IMR-90 (cell line): ENCODE measurements at regions not wholly inside any gene's neighbourhood (a gene's known extent, or its start where the extent isn't known, plus 50 kb on each side); places are given as distances from the start of the nearest gene placed in this dataset.

Experiments
- ATAC-seq: fragments of 200-7000 bp; cut with Tn5 transposase; 2 replicates; pipeline ENCODE4 v1.9.1; 2020; ENCODE audit warnings: low read depth, mild to moderate bottlenecking, moderate library complexity
- BruUV-seq: library from RNA; stranded (reverse); fragments of 400-500 nt; replicated peaks from 2 replicates; lab custom pipeline; 2021; lab: Mats Ljungman, UMichigan
- CTCF ChIA-PET: fragments of 300-600 bp; formaldehyde crosslinking; extraction: SDS; loops from one replicate; lab custom pipeline; 2021; ENCODE audit warnings: antibody characterized with exemption; lab: Yijun Ruan, JAX
- POLR2A ChIA-PET: fragments of 300-600 bp; sonication (Branson Sonifier 250); formaldehyde crosslinking; loops from one replicate; lab custom pipeline; 2022; ENCODE audit warnings: antibody characterized with exemption; ENCODE audit not compliant: unreplicated experiment; lab: Charles Lee
- DNase-seq: peaks from one replicate; pipeline ENCODE4 v3.0.0; 2013
- H2AFZ ChIP-seq: replicated peaks from 2 replicates; pipeline ENCODE3; 2013; ENCODE audit warnings: low read length, mild to moderate bottlenecking; ENCODE audit not compliant: poor library complexity
- H2AK5ac ChIP-seq: 2 replicates; pipeline ENCODE4 v1.6.1; 2013; ENCODE audit warnings: low read depth, low read length, inconsistent platforms
- H2AK9ac ChIP-seq: replicated peaks from 2 replicates; pipeline ENCODE3; 2013; ENCODE audit warnings: mild to moderate bottlenecking, low read depth, low read length, moderate library complexity; ENCODE audit not compliant: poor library complexity
- H2BK120ac ChIP-seq: 2 replicates; pipeline ENCODE4 v1.6.1; 2013; ENCODE audit warnings: low read depth, low read length, inconsistent platforms
- H2BK15ac ChIP-seq: 3 replicates; pipeline ENCODE4 v1.6.1; 2013; ENCODE audit warnings: low read depth, low read length, inconsistent platforms
- H2BK20ac ChIP-seq: 2 replicates; pipeline ENCODE4 v1.6.1; 2013; ENCODE audit warnings: low read depth, mild to moderate bottlenecking, inconsistent platforms, low read length, moderate library complexity
- H2BK5ac ChIP-seq: 2 replicates; pipeline ENCODE4 v1.6.1; 2013; ENCODE audit warnings: mild to moderate bottlenecking, low read depth, low read length, inconsistent platforms; ENCODE audit not compliant: poor library complexity, severe bottlenecking
- H3K14ac ChIP-seq: replicated peaks from 2 replicates; pipeline ENCODE4 v1.6.1; 2013; ENCODE audit warnings: low read depth, low read length, inconsistent platforms
- H3K18ac ChIP-seq: 2 replicates; pipeline ENCODE4 v1.6.1; 2013; ENCODE audit warnings: low read depth, low read length, control low read depth
- H3K23ac ChIP-seq: 2 replicates; pipeline ENCODE4 v1.6.1; 2013; ENCODE audit warnings: low read depth, low read length, inconsistent platforms
- H3K27ac ChIP-seq: 2 replicates; pipeline ENCODE4 v1.5.1; 2013; ENCODE audit warnings: mild to moderate bottlenecking, control low read depth, low read length; ENCODE audit not compliant: insufficient read depth
- H3K27me3 ChIP-seq: 2 replicates; pipeline ENCODE4 v1.6.1; 2013; ENCODE audit warnings: low read length; ENCODE audit not compliant: control insufficient read depth, insufficient read depth
- H3K36me3 ChIP-seq: 2 replicates; pipeline ENCODE4 v1.6.1; 2013; ENCODE audit warnings: low read length, mixed read lengths; ENCODE audit not compliant: control insufficient read depth, insufficient read depth
- H3K4ac ChIP-seq: 2 replicates; pipeline ENCODE4 v1.6.1; 2013; ENCODE audit warnings: low read depth, low read length, inconsistent platforms
- H3K4me1 ChIP-seq: 2 replicates; pipeline ENCODE4 v1.6.1; 2013; ENCODE audit warnings: low read length, mixed read lengths; ENCODE audit not compliant: control insufficient read depth, insufficient read depth
- H3K4me2 ChIP-seq: 2 replicates; pipeline ENCODE4 v1.6.1; 2013; ENCODE audit warnings: low read depth, mild to moderate bottlenecking, control low read depth, low read length, moderate library complexity
- H3K4me3 ChIP-seq: 2 replicates; pipeline ENCODE4 v1.5.1; 2013; ENCODE audit warnings: low read depth, mild to moderate bottlenecking, control low read depth, low read length, moderate library complexity; ENCODE audit not compliant: insufficient read depth
- H3K56ac ChIP-seq: 2 replicates; pipeline ENCODE4 v1.6.1; 2013; ENCODE audit warnings: low read length, inconsistent platforms; ENCODE audit not compliant: insufficient read depth; ENCODE audit errors: extremely low read depth
- H3K79me1 ChIP-seq, 2 experiments: 2 replicates each; pipeline ENCODE4 v1.6.1; 2013; ENCODE audit warnings: low read length in 2 of 2, inconsistent platforms in 1 of 2, low read depth in 1 of 2
- H3K9ac ChIP-seq: 2 replicates; pipeline ENCODE4 v1.6.1; 2013; ENCODE audit warnings: low read depth, low read length, control low read depth
- H3K9me1 ChIP-seq: 2 replicates; pipeline ENCODE4 v1.6.1; 2013; ENCODE audit warnings: low read length, inconsistent platforms; ENCODE audit not compliant: insufficient read depth
- H3K9me3 ChIP-seq: 2 replicates; pipeline ENCODE4 v1.6.1; 2013; ENCODE audit warnings: low read length; ENCODE audit not compliant: control insufficient read depth, insufficient read depth
- H4K20me1 ChIP-seq: 2 replicates; pipeline ENCODE4 v1.6.1; 2013; ENCODE audit warnings: low read length, inconsistent platforms; ENCODE audit not compliant: insufficient read depth
- H4K5ac ChIP-seq: 2 replicates; pipeline ENCODE4 v1.6.1; 2013; ENCODE audit warnings: mild to moderate bottlenecking, low read depth, low read length, control low read depth
- H4K8ac ChIP-seq, 2 experiments: 2 replicates each; pipeline ENCODE4 v1.6.1; 2013; ENCODE audit warnings: low read depth in 2 of 2, low read length in 2 of 2, control low read depth in 1 of 2, inconsistent platforms in 1 of 2
- H4K91ac ChIP-seq: 2 replicates; pipeline ENCODE4 v1.6.1; 2013; ENCODE audit warnings: low read depth, low read length, inconsistent platforms; ENCODE audit not compliant: insufficient read depth
- BHLHE40 ChIP-seq: fragments of 150-350 bp; IDR thresholded peaks from 2 replicates; pipeline ENCODE4 v1.6.1; 2016; ENCODE audit warnings: mild to moderate bottlenecking, low read depth, low read length
- CEBPB ChIP-seq: IDR thresholded peaks from 2 replicates; pipeline ENCODE4 v1.6.1; 2012; ENCODE audit warnings: low read depth, low read length, improper control_type of control experiment
- CHD1 ChIP-seq: IDR thresholded peaks from 2 replicates; pipeline ENCODE4 v1.6.1; 2012; ENCODE audit warnings: low read depth, low read length, improper control_type of control experiment
- ELK1 ChIP-seq: fragments of 150-350 bp; IDR thresholded peaks from 2 replicates; pipeline ENCODE4 v1.6.1; 2016; ENCODE audit warnings: low read depth, mild to moderate bottlenecking, low read length, moderate library complexity, borderline replicate concordance
- FOS ChIP-seq: fragments of 150-350 bp; IDR thresholded peaks from 2 replicates; pipeline ENCODE4 v1.6.1; 2016; ENCODE audit warnings: low read depth, low read length
- MAFK ChIP-seq: IDR thresholded peaks from 2 replicates; pipeline ENCODE4 v1.6.1; 2012; ENCODE audit warnings: low read depth, low read length, improper control_type of control experiment
- MAZ ChIP-seq: IDR thresholded peaks from 2 replicates; pipeline ENCODE4 v1.6.1; 2012; ENCODE audit warnings: low read depth, mild to moderate bottlenecking, low read length, improper control_type of control experiment, moderate library complexity, borderline replicate concordance
- MXI1 ChIP-seq: IDR thresholded peaks from 2 replicates; pipeline ENCODE4 v1.6.1; 2012; ENCODE audit warnings: low read depth, mild to moderate bottlenecking, low read length, moderate library complexity, borderline replicate concordance
- NFE2L2 ChIP-seq: fragments of 150-350 bp; IDR thresholded peaks from 2 replicates; pipeline ENCODE4 v1.6.1; 2016; ENCODE audit warnings: low read depth, mild to moderate bottlenecking, low read length
- POLR2A ChIP-seq: IDR thresholded peaks from 2 replicates; pipeline ENCODE4 v1.6.1; 2012; ENCODE audit warnings: mild to moderate bottlenecking, low read depth, low read length
- RAD21 ChIP-seq: IDR thresholded peaks from 2 replicates; pipeline ENCODE4 v1.6.1; 2012; ENCODE audit warnings: low read length, improper control_type of control experiment
- RCOR1 ChIP-seq: IDR thresholded peaks from 2 replicates; pipeline ENCODE4 v1.6.1; 2012; ENCODE audit warnings: mild to moderate bottlenecking, low read length, improper control_type of control experiment; ENCODE audit not compliant: insufficient replicate concordance
- RFX5 ChIP-seq: IDR thresholded peaks from 2 replicates; pipeline ENCODE4 v1.8.0; 2012; ENCODE audit warnings: low read depth, mild to moderate bottlenecking, low read length, moderate library complexity
- SMC3 ChIP-seq: fragments of 150-350 bp; IDR thresholded peaks from 2 replicates; pipeline ENCODE4 v1.6.1; 2016; ENCODE audit warnings: low read depth, mild to moderate bottlenecking, antibody characterized with exemption, low read length, moderate library complexity
- WGBS, 2 experiments: methylation state at CpG; one replicate each; pipeline versions ENCODE4 v1.1.5 to v1.1.7; 2013; ENCODE audit warnings: missing lambda C conversion rate in 2 of 2; ENCODE audit not compliant: insufficient read length in 1 of 2; ENCODE audit errors: extremely low coverage in 2 of 2; 5-methylcytosine and 5-hydroxymethylcytosine counted together
- dilution Hi-C: fragments of 300-500 bp; cut with HindIII; formaldehyde crosslinking; loops from one replicate; pipeline ENCODE4 v1.14.3; 2018; ENCODE audit warnings: low sequenced_read_pairs; ENCODE audit not compliant: unreplicated experiment
- in situ Hi-C: fragments of 300-500 bp; cut with MboI; formaldehyde crosslinking; loops from 3 replicates; pipeline ENCODE4 v1.14.3; 2019; ENCODE audit warnings: low sequenced_read_pairs, inconsistent platforms, mixed read lengths
- intact Hi-C: fragments of 100-400 bp; cut with micrococcal nuclease; formaldehyde crosslinking; loops from 2 replicates; pipeline ENCODE4 v1.10.0; 2022
- TF ChIP-seq, protein P1 (sequence below): conservative IDR thresholded peaks from 2 replicates; pipeline ENCODE4 v1.5.1; 2012; ENCODE audit warnings: mild to moderate bottlenecking, low read depth, low read length, improper control_type of control experiment
- TF ChIP-seq, protein P2 (sequence below): fragments of 150-350 bp; IDR thresholded peaks from 2 replicates; pipeline ENCODE4 v1.6.1; 2017; ENCODE audit warnings: mild to moderate bottlenecking, antibody characterized with exemption, low read length, low read depth

DNA sequence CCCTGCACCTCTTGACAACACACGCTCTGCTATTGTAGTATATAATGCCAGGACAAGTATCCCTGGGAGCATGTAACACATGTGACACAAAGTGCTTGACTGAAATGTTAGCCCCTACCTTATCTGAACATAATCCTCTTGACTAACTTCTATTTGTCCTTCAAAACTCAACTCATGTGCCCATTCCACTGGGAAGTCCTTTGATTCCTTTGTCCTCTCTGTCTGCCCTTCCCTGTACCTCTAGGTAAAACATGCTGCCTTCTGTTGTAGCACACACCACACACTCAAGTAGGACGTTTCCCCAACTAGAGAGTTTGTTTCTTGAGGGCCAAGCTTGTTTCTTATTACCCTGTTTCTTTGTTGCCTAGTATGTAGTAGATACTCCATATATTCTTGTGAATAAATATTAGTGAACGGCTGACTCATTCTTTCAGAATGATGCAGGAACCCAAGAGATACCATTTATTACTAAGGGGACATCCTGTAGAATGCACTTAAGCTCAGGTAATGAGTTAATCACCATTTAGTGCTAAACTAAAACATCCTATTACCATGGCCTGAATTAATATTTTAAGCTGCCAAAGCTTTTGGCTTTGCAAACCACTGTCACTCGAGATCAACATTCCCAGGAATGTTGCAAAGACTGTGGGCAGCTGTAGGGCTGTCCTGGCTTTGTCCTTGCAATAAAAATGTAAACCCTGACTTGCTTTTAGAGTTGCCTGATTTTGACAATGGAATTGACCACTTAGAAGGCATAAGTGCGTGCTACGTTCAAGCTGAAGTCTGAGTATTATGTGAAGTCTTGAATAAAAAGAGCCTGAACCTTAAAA lies 313.4 kb downstream of the COG6 start:
- TF ChIP-seq SMC3 (no peak), MAFK (no peak), NFE2L2 (no peak), CHD1 (no peak), RCOR1 (no peak), MXI1 (no peak), FOS (no peak), RFX5 (no peak), POLR2A (no peak), BHLHE40 (no peak), MAZ (no peak), RAD21 (no peak), ELK1 (no peak), CEBPB (no peak)
- TF ChIP-seq, protein P1, sequence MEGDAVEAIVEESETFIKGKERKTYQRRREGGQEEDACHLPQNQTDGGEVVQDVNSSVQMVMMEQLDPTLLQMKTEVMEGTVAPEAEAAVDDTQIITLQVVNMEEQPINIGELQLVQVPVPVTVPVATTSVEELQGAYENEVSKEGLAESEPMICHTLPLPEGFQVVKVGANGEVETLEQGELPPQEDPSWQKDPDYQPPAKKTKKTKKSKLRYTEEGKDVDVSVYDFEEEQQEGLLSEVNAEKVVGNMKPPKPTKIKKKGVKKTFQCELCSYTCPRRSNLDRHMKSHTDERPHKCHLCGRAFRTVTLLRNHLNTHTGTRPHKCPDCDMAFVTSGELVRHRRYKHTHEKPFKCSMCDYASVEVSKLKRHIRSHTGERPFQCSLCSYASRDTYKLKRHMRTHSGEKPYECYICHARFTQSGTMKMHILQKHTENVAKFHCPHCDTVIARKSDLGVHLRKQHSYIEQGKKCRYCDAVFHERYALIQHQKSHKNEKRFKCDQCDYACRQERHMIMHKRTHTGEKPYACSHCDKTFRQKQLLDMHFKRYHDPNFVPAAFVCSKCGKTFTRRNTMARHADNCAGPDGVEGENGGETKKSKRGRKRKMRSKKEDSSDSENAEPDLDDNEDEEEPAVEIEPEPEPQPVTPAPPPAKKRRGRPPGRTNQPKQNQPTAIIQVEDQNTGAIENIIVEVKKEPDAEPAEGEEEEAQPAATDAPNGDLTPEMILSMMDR = no peak
- TF ChIP-seq, protein P2, sequence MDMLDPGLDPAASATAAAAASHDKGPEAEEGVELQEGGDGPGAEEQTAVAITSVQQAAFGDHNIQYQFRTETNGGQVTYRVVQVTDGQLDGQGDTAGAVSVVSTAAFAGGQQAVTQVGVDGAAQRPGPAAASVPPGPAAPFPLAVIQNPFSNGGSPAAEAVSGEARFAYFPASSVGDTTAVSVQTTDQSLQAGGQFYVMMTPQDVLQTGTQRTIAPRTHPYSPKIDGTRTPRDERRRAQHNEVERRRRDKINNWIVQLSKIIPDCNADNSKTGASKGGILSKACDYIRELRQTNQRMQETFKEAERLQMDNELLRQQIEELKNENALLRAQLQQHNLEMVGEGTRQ = no peak
- Histone ChIP-seq H2BK15ac (no peak overlapping the region), H3K4me3 (no peak overlapping the region), H3K14ac (no peak overlapping the region), H3K23ac (no peak overlapping the region), H3K9me1 (no peaks in the 10 kb centered on the region), H3K36me3 (no peaks in the 10 kb centered on the region), H2AK9ac (no peak overlapping the region), H3K4me1 (no peaks in the 10 kb centered on the region), H2BK120ac (no peak overlapping the region), H2BK20ac (no peak overlapping the region), H4K20me1 (no peaks in the 10 kb centered on the region), H2AFZ (no peak overlapping the region), H3K9me3 (no peaks in the 10 kb centered on the region), H3K18ac (no peak overlapping the region), H4K8ac (no peak overlapping the region), H2AK5ac (no peak overlapping the region), H4K5ac (no peak overlapping the region), H3K4me2 (no peak overlapping the region), H3K4ac (no peak overlapping the region), H3K79me1 (no peaks in the 10 kb centered on the region), H3K27ac (no peak overlapping the region), H3K9ac (no peak overlapping the region), H2BK5ac (no peak overlapping the region), H3K56ac (no peak overlapping the region), H3K27me3 (no peaks in the 10 kb centered on the region), H4K91ac (no peak overlapping the region)
- 92% methylated on average over 2 of the region's 6 CpGs; no CpG with 5 or more reads in 1 of the 2 experiments for WGBS, 2 experiments
- intact Hi-C loops (no loop called here), in situ Hi-C loops (no loop called here), dilution Hi-C loops (no loop called here)
- BruUV-seq = no TSS peak
- CTCF ChIA-PET = no interaction called here
- ATAC-seq (no peak), DNase-seq (no peak)
- POLR2A ChIA-PET = no interaction called here
